HUDEP-2 (cell line): ENCODE measurements at regions not wholly inside any gene's neighbourhood (a gene's known extent, or its start where the extent isn't known, plus 50 kb on each side); places are given as distances from the start of the nearest gene placed in this dataset.

Experiments used
- DNase-seq, 76 experiments: peaks; one replicate each; lab custom pipeline; 2025; ENCODE audit not compliant: unreplicated experiment in 76 of 76; lab: John Stamatoyannopoulos, UW

DNA sequence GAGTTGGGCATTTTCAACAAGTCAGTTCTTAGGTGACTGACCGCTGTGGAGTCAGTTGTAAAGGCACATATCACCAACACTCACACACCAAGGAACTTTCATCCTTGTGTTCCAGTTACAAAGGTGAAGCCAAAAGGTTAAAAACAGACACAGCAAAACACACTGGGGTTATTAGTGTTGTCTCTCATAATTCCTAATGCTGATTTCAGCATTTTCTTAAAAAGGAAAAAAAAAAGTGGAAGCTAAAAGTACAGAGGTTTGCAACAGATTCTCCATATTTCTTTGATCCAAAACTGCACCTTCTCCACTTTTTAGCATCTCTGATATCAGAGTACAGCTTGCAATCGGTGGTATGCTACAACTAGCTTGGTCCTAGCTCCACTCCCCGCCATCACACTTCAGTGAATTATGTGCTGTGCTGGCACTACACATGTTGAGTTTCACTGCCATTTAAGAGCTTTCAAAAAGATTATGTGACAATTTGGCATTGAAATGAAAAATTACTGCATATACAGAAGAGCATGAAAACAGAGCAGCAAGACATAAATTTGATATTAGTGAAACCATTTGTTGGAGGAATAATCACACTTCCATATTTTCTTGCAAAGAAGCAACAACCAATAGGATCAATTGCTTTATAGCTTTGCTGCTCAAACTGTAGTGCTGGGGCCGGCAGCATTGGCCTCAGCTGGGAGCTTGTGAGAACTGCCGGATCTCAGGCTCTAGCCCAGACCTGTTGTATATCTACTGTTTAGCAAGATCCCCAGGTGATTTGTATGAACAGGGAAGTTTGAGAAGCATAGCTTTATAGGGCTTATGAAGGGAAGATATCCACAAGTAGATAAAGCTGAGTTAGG, 62.3 kb upstream of the DAPL1 start:
- no peak for DNase-seq

DNA sequence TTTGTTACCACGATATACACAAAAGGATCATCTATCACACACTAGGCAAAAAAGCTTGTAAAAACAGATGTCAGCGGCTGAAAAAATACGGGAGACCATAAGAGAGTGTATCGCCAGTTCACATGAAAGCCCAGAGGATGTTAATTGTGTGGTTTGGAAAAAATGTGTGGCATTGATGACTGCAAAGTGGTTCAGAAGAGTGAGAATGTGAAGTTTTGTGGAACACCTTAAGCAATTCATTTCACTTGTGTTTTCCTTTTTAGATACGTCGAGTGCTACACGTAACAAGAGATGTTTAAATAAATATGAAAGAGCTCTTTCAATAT, 61.7 kb upstream of the DAPL1 start:
- DNase-seq: no peak

DNA sequence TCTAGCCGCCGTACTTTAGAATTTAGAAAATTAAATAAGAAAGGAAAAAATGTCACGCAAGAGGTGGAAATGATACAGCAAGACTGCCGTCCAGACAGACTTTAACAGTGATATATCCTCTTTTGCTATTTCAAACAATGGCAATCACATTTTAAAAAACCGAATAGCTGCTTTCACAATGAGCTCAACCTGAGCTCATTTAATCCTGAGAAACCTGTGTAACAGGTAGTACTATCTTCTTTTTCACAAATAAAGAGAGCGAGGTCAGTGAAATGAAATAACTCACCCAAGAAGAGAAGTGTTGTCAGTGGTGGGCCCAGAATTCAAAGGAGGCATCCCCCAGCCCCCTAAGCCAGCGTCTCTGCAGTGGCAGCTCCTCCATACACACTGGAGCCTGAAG, 60.7 kb upstream of the DAPL1 start:
- no peak for DNase-seq

DNA sequence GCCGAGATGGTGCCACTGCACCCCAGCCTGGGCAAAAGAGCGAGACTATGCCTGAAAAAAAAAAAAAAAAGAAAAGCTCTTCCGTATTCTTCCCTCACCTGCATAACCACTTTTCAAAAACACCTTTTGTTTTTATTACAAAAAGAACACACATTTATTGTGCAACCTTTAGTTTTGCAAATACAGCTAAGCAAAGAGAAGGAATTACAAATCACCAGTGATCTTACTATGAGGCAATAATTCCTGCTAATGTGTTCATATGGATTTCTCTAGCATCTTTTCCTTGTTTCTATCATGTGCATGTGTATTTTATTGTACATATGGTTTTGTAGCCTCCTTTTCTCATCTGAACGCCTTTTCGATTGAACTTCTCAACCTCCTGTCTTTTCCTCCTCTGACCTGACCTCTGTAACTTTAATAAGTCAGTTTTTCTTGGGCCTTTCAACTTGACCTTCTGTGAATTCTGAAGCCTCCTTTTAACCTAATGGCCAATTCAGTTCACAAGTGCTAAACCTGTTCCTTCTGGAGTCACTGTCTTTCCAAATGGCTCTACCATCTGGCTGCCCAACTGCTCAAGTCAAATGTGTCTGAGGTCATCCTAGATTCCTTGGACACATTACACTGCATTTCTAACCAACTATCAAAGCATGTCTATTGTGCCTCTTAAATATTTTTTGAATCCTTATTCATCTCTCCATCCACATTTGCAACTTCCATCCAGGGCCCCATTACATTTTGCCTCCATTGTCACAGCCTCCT, 59.1 kb upstream of the DAPL1 start:
- no peak for DNase-seq

DNA sequence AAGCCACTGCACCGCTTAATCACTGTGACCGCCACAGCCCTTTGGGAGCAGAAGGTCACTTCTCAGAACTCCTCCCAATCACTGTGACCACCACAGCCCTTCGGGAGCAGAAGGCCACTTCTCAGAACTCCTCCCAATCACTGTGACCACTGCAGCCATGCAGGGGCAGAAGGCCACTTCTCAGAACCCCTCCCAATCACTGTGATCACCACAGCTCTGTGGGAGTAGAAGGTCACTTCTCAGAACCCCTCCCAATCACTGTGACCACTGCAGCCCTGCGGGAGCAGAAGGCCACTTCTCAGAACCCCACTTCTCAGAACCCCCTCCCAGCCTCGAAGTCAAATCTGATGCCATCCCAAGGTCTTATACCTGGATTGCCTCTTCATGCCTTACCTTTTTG, 56.8 kb upstream of the DAPL1 start:
- no peak for DNase-seq

DNA sequence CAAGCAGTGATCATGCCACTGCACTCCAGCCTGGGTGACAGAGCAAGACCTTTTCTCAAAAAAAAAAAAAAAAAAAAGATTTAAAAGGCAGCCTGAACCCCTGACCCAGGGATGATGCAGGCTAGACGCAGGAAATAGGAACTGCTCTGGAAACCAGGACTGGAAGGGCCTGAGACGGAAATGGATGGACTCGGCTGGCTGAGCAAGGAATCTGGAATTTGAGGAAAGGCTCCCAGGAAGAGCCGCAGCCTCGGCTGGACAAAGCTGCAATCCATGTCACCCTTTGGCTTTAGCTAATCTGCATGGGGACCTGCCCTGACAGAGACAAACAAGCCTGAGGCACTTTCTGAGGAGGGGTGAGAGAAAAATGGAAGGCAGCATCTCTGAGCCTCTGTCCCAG, 55.0 kb upstream of the DAPL1 start:
- DNase-seq: no peak

DNA sequence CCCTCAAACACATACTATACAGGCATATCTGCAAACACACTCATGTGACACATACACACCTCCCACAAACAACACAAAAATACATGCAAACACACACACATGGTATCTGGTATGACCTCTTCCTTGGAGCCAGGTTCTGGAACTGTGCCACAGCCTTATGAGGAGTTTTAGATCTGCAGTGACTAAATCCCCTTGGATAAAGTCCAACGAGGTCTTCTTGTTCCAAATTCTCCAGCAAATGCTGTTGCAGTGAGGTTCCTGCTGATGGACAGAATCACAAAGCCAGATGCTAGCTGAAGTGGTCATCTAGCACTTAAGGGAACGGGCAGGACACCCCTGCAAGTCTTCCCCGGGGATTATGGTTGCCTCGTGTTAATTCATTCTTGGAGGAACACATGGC, 54.5 kb upstream of the DAPL1 start:
- DNase-seq: no peak

DNA sequence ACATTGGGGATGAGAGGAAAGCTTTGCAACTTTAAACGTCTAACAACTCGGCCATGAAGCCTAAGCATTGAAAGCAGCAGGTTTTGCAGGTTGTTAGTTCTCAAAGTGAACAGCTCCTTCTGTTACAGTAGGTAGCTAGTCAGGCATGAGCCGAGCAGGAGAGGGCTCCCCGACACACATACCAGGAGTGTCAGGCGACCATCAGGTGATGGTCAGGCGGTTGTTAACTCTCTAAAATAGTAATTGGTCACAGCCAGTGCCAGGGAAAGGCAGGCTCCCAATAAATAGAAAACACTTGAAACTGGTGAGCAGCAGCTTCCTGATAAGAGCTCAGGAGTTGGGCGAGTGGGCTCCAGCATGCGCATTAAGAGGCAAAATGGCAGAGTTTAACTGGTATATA, 53.5 kb upstream of the DAPL1 start:
- DNase-seq: no peak

DNA sequence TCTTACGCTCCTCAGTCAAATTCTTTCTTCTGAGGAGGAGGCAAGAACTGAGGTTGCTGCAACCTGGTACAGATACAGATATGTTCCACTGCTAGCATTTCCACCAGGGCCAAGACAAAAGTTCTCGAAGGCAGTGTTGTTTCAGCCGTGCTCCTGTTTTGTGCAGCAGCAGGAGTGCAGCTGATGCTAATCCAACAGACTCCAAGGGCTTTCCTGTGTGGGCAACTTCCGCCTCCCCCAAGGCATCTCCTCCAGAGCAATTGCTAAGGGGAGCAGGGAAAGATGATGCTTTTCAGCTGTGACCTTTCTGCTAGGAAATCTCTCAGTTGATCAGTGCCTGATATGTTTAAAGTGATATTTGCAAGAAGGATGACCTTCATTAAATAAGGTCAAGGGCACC, 52.6 kb upstream of the DAPL1 start:
- DNase-seq: no peak

DNA sequence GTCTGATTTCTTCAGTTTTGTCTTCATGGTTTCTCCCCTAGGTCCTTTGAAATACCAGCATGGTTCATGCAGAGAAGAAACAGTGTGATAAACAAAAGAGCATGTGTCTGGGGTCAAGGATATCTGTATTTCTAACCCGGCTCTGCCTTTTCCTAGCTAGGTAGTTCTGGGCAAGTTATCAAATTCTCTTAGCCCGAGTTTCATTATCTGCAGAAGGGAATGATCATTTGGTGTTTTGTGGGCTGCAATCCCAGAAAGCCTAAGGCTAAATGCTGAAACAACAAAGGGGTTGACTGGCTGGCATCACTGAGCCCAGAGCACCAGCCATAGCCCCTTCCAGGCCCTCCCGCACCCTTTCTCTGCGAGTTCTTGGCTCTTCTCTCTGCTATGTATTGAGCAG, 51.7 kb upstream of the DAPL1 start:
- no peak for DNase-seq

DNA sequence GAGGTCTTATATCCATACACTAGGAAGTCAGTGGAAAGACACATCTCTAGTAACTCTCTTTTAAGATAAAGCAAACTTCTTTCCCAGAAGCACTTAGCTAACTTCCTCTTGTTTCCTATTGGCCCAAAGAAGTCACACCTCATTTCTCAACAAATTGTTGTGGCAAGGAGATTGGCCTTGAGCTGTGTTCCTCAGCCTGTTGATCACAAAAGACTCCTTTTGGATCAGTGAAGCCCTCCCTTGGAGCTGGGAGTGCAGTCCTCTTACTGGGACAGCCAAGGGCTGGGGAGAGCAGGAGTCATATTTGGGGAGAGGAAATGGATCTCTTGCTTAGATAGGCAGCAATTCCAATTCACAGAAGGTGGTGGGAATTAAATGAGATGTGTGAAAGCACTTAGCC, 51.2 kb upstream of the DAPL1 start:
- DNase-seq: no peak

DNA sequence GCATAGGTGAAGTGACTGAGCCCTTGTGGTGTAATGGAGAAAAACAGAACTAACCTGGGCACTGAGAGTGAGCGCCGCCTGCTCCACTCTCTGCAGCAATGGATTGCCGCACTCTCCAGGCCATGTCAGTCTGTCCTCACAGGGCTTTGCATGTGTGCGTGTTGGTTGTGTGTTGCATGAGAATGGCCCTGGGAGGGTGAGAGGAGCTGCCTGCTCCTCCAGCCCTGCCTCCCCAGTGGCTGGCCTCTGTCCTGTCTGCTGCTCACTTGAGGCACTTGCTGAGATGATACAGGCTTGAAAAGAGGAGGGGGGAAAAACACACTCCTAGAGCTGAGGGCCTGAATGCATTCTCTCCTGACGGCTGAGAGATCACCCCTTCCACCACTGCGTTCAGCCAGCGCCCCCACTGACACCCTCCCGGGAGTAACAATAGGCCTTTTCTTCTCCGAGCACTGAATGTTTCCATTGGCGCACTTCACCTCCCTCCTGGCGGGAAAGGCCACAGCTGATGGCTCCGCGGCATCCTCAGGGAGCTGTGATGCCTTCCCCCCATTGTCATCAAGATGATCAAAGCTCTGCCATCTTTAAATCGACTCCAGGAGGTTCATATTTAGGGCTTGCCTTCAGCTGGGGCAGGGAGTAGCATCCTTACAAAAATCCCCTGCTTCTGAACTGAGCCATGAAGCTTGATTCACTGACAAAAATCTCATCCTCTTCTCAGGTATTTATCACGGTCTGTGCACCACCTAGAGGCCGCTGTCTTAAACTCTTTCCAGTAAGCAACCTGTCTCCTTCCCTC, 49.9 kb upstream of the DAPL1 start:
- DNase-seq: peak in 9 of 76 experiments; percentile 2 to 31 (median 9)
